GM19372 (cell line): ENCODE measurements at regions not wholly inside any gene's neighbourhood (a gene's known extent, or its start where the extent isn't known, plus 50 kb on each side); places are given as distances from the start of the nearest gene placed in this dataset.
"Not testable (repeated sequence)": the region's sequence is repeated elsewhere in the genome, so short reads cannot be mapped to it uniquely, and the experiment has no call there.

Experiments
- ATAC-seq: cut with Tn5 transposase; IDR thresholded peaks from one replicate; pipeline ENCODE4 v1.9.1; 2021; ENCODE audit warnings: mild to moderate bottlenecking, low read depth, moderate library complexity; ENCODE audit not compliant: unreplicated experiment

GRCh38 chr16:5909556-5909955, 812.0 kb upstream of the EEF2KMT start:
- not testable (repeated sequence) for ATAC-seq

DNA sequence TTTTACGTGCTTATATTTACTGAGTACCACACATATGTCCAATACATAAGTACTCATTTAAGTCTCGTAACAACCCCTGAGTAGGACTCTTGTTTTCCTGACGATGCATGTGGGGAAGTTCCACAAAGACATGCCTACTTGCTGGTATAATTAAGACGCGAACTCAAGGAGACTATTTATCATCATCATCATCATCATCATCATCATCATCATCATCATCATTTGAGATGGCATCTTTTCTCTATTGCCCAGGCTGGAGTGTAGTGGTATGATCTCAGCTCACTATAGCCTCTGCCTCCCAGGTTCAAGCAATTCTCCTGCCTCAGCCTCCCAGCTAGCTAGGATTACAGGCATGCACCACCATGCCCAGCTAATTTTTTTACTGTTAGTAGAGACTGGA, 809.9 kb upstream of the EEF2KMT start:
- ATAC-seq = no peak

DNA sequence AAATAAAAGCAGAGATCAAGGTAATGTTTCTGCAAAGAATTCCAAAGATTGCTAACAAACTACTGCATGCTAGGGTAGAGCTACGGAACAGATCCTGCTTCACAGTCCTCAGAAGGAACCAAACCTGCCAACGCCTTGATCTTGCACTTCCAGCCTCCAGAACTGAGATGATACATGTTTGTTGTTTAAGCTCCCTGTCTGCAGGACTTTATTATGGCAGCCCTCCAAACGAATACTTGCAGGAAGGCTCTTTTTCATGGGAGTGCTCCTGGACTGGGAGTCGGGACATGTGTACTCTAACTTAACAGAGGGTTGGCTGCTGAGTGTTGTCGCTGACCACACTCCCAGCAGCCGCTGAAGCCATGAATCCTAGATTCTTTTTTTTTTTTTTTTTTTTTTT, 808.8 kb upstream of the EEF2KMT start:
- ATAC-seq = no peak

- no peak for ATAC-seq
These were observed 808.3 kb upstream of the EEF2KMT start for GRCh38 chr16:5905935-5906334.

DNA sequence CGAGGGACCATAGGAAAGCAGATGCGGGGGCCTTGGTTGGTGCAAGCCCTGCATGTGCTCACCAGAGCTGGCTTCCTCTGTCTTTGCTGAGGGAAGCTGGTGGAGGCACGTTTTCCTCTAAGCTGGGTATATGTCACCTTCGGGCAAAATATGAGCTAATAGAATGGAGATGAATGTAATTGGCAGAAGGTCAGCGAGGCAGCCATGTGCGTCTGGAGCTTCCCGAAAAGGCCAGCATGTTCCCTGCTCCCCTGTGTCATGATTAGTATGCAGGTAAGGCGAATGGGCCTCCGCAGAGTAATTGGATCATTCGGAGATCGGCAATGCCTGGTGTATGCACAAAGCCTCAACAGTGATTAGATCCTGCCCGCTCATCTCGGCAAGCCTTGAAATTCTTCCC, 806.2 kb upstream of the EEF2KMT start:
- ATAC-seq = no peak

DNA sequence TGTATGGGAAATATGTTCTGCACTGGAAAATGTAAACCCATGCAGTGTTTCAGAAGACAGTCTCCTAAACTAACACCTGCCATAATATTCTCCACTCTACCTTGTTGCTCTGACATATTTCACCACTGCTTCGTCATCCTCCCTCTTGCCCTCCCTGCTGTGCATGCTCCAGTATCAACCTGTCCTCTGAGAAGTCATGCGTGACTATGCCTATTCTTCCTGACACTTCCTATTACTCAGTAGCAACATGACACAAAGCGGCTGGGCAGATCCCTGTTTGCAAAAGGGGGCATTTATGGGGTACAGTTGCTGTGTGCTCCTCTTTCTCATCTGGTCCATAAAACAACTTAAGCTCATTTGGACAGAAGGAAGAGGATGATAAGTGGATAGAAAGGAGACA, 805.6 kb upstream of the EEF2KMT start:
- ATAC-seq = no peak

DNA sequence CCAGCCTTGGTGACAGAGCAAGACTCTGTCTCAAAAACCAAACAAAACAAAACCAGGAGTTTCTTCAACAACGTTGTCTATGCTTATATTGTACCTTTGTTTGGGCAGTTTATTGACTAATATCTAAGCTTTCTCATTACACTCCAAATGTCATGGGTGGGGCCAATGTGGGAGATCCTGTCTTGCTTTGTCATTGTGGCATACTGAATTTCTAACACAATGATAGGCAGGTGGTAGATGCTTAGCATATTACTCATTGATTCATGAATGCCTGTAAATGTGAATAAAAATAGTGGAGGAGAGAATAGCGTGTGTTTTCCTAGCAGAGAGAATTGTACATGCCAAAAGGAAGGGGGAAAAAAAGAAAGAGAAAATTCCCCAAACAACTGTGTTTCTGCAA, 802.5 kb upstream of the EEF2KMT start:
- ATAC-seq = no peak

GRCh38 chr16:5895976-5896375, 798.4 kb upstream of the EEF2KMT start:
- no peak for ATAC-seq

GRCh38 chr16:5895137-5895536, 797.5 kb upstream of the EEF2KMT start:
- ATAC-seq = no peak

- no peak for ATAC-seq
These were observed 793.7 kb upstream of the EEF2KMT start for GRCh38 chr16:5891296-5891695.

DNA sequence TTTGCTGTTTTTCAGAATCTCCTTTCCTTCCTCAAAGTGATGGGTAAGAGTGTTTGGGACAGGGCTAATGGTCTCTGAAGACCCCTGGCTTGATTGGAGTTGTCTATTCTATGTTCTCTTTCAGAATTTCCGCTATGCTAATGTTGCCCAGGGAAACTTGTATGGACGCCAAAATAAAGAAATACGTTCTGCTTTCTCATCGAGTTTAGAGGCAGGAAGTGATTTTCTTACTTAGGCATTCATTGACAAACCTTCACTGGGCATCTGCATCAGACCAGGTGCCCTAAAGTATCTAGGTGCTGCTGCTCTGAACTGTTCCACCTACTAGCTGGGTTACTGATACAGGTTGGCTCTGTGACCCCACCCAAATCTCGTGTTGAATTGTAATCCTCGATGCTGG, 787.9 kb upstream of the EEF2KMT start:
- ATAC-seq = no peak

- ATAC-seq = no peak
These were observed 787.4 kb upstream of the EEF2KMT start for GRCh38 chr16:5884996-5885395.

DNA sequence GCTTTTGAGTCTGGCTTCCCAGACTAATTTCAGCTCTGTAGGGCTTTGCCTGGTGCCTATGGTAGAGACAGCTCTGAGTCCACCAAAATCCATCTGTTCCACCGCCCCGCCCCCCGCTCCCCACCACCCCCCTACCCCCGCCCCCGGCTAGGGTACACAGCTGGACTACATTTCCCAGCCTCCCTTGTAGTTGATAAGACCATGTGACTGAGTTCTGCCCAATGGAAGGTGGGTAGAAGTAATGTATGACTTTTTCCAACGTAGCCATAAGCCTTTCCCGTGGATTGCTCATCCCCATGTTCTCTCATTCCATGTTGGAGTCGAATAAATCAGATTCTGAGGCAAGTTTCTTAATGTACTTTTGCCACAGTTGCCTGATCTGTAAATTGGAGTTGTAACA, 786.7 kb upstream of the EEF2KMT start:
- no peak for ATAC-seq

- no peak for ATAC-seq
These were observed 784.6 kb upstream of the EEF2KMT start for GRCh38 chr16:5882087-5882640.

- no peak for ATAC-seq
These were observed 777.8 kb upstream of the EEF2KMT start for GRCh38 chr16:5875416-5875815.

DNA sequence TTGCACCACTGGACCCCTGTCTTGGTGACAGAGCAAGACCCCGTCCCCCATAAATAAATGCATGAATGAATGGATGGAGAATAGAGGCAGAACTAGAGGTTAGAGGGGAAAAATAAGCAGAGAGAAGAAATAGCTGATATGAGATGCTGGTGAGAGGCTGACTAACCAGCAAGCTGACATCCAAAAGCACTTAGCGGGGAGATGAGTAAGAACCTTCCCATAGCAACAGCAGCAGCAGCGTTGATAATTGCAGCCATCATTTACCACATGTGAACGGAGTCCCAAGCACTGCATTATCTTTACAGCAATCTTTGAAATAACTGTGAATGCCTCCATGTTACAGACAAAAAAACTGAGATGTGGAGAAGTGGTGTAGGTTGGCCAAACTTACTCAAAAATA, 777.3 kb upstream of the EEF2KMT start:
- no peak for ATAC-seq

DNA sequence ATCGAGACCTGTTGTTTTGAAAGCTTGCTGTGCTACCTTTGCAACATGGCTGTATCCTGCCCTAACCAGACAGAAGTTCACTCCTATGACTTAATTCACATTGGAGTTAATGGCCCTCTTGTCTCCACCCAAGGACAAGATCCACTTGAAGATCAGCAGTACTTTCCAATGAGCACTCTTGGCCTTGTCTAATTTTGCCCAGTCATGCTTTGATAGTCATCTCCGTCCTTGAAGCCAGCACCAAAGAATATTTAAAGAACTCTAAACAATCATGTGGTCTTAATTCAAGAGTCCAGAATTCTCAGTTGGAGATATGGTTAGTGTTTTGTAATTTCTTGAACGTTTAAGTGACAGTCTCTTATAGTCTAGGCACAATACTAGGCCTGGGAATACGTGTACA, 775.6 kb upstream of the EEF2KMT start:
- no peak for ATAC-seq

DNA sequence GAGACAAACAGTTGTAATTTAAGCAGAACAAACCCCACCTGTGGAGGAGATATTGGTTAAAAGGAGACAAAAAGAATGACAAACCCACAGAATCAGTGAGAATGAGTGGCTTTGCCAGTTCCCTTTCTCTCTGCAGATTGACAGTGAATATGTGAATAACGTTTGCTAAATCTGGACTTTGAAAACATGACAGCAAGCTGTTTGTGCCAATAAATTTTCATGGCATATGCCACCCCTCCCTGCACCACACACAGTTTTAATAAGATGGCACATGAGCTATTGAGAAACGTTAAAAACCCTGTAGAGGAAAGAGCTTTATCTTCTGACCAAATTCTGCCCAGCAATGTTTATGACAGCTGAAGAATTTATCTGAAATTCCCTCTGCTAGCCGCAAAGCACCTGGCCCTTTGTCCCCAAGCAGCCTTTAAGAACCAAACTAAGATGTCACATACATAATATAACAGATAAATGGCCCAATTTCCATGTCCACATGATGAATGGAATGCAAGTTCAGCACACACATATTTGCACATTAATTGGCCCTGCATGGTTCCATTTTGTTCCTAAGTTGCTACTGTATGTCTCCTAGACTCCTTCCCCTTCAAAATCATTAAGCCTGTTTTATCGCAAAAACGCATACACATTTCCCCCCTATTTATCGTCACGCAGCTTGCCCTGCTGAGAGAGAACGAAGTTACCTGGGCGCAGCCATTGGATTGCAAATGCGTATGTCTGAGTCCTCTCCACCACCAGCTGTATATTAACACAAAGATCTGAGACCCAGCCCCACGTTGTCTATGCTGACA, 773.5 kb upstream of the EEF2KMT start:
- ATAC-seq = no peak

DNA sequence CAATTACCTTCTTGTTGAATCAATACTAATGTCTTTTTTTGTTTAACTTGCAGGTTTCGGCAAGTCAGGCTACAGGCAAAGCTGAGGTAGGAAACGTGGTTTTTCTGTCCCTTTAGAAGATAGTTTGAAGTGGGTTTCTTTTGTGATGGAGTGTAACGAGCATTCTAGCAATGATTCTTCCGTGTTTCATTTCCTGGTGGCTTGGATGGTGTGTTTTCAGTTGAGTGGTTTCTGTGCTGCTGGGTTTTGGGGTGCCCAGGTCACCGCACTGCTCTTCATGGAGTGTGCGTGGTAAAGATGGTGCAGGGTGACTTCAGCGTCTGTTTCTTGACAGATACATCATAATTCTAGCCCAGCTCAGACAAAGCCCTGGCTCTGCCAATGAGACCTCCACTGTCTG, 769.7 kb upstream of the EEF2KMT start:
- no peak for ATAC-seq

- no peak for ATAC-seq
These were observed 767.6 kb upstream of the EEF2KMT start for GRCh38 chr16:5865236-5865635.

DNA sequence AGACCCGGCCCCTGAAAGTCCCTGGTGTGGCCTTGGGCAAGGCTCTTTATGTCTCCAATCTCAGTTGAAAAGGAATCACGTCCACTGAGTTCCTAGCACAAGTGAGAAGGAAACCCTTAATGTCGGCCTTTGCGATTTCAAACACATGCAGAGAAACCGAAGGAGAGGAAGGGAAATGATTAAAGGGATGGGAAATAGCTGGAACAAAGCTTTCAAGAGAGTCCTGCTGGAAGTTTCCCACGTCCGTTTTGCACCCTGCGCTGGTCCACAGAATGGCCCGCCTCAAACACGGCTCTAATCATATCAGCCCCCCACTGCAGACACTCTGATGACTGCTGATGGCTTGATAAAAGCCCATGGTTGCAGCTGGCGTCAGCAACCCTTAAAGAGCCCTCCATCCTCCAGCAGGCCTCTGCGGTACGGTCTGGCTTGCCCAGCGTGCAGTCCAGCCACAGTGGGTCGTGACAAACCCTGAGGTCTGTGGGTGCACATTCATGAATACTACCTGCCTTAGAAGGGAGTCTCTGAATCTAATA, 765.5 kb upstream of the EEF2KMT start:
- no peak for ATAC-seq
